HG02571 (cell line): ENCODE measurements at regions not wholly inside any gene's neighbourhood (a gene's known extent, or its start where the extent isn't known, plus 50 kb on each side); places are given as distances from the start of the nearest gene placed in this dataset.
"Not testable (repeated sequence)": the region's sequence is repeated elsewhere in the genome, so short reads cannot be mapped to it uniquely, and the experiment has no call there.

Source experiments
- ATAC-seq: cut with Tn5 transposase; IDR thresholded peaks from one replicate; pipeline ENCODE4 v1.9.1; 2021; ENCODE audit warnings: mild to moderate bottlenecking, moderate library complexity; ENCODE audit not compliant: unreplicated experiment

DNA sequence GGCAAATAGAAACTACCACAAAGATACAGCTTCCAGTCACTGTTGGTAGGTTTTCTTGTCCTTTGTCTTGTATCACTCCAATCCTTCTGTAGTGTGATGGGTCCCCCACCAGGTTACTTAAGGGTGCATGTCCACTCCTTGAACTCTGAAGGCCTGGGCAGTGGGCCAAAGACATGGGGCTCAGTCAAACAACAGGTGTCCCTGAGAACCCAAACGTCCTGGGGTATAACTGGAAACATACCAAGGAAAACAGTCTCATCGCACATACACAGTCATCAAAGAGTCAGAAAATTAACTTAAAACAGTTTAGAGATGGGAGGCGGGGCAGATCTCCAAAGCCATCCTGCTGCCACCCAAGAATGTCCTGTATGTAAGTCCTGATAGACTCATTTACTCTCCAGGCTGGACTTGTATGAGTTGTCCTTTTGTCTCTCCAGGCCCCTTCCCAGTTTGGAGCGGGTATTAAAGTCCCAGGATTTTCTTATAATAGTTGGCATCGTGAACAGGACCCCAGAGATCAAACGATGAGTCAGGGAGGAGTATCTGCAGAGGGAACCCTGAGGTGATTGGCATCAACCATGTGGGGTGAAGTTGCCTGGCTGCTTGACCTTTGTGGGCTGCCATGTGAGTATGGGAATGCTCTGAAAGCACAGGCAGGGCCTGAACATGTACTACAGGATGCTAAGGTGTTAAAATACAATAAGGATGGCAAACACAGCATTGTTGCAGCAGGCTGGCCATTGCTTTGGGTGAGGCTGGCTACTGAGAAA lies 613.2 kb upstream of the KLF12 start:
- ATAC-seq = no peak

DNA sequence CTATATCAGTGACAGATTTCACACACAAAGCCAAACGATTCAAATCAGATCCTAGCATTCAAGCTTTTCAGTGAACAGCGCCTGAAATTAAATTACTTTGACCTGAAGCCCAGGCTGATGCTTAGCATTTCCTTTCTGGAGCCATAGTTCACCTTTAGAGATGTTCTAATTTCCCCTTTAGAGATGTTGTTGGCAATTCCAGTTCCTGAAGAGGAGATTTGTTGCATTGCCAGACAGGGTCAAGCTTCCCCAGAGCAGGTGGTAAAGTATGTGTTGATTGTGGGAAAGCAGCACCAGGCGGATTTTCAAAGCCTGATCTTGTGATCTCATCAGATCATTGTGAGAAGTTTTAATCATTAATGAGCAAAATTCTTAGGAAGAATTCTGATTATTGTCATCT lies 609.8 kb upstream of the KLF12 start:
- no peak for ATAC-seq

DNA sequence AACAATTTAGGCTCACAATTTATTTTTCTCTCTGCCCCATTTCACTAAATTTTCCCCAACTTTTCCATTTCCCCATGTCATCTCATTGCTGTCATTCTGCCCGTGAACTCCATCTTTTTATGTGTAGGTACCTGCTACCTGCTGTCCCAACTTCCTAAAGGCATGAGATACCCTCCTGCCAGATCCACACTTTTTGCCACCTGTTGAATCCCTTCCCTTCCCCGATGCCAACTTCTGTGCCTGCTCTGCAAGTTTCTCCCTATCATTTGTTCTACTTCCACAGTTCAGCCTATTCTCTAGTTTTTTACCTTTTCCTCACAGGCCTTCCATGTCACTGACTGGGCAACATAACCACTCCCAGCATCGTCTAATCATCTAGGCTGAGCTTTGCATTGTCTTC lies 607.5 kb upstream of the KLF12 start:
- no peak for ATAC-seq

DNA sequence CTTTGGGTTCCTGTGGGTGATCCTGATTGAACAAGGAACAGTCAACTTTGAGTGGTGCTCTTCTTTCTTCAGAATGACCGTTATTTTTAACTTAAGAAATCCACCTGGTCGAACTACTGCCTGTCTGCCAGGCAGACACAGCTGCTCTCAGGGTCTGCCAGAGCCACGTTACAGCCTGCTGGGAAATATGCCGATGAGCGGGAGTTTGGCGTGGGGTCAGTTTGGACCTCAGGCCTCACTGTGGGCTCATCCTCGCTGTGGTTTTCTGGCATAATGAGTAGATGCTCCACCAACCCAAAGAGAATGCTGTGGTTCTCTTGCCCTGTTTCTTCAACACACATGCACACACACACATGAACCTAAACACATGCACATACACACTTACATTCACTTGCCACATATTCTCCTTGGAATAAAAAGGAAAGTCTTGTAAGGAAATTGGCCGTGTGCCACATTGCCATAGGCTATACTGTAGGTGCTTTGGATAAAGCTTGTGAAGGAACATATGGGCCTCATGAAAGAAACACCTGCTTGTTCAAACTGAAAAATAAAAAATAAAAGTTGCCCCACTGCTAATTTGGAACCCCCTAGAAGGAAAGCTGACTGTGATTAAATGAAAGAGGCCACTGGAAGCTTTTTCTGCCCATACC lies 598.7 kb upstream of the KLF12 start:
- no peak for ATAC-seq

DNA sequence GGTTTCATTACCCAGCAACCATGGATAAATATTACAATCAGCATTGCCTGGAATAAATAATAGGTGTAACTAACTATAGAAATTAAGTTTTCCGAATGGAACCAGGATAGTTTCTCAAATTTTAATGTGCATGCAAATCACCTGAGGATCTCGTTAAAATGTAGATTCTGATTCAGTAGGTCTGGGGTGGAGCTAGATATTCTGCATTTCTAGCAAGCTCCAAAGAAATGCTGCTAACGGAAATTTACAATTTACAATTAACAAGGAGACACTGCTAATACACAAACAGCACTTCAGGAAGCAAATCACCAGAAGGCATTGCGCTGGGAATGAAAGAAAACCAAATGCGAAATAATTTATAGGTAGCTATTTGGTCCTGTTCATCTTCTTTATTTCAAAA lies 597.5 kb upstream of the KLF12 start:
- ATAC-seq = no peak

DNA sequence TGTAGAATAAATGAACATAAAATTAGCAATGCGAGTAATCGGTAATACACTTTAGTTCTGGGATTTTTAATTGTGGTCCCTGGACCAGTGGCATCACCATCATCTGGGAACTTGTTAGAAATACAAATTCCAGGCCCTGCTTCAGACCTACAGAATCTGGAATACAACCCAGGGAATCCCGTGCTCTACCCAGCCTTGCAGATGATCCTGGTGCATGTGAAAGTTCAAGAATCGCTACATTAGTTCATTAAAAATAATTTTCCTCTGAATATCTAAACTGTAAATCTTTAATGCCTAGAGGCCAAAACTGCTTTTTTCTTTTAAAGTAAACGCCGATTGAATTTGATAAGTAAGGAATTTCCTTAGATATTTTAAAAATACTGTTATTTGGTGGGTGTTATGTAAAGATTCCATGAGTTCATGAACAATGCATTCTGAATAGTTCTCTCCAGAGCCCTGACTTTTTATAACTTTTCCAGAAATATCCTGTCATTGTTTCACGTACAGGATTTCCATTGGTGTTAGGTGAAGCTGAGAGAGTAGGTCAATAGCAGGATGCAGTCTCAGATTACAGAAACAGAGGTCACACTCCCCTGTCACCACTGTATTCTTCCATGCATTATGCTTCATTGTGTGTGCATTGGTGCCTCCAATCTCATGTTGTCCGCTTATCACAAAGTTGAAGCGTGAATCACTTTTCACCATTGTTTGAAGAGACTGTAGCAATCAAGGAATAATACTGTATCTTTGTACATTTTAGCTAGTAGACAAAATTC lies 596.5 kb upstream of the KLF12 start:
- ATAC-seq = no peak

DNA sequence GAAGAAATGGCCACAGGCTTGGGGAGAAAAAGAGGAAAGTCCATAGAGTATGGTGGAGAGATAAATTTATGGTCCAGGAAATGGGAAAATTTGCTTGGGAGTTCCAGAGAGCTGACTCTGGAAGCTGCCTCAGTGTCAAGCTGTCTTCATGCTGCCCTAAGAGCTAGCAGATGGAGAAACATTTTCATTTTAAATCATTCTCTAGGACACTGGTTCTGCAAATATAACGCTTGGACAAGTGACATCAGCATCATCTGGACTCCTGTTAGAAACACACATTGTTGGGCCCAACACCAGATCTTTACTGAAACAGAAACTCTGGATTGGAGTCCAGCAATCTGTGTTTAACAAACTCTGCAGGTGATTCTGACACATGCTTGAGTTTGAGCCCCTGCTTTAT lies 592.0 kb upstream of the KLF12 start:
- no peak for ATAC-seq

DNA sequence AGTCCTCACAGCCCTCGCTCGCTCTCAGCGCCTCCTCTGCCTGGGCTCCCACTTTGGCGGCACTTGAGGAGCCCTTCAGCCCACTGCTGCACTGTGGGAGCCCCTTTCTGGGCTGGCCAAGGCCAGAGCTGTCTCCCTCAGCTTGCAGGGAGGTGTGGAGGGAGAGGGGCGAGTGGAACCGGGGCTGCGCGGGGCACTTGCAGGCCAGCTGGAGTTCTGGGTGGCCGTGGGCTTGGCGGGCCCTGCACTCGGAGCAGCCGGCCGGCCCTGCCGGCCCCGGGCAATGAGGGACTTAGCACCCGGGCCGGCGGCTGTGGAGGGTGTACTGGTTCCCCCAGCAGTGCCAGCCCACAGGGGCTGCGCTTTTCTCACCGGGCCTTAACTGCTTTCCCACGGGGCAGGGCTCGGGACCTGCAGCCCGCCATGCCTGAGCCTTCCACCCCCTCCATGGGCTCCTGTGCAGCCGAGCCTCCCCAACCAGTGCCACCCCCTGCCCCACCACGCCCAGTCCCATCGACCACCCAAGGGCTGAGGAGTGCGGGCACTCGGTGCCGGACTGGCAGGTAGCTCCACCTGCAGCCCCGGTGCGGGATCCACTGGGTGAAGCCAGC lies 584.1 kb upstream of the KLF12 start:
- ATAC-seq = not testable (repeated sequence)

DNA sequence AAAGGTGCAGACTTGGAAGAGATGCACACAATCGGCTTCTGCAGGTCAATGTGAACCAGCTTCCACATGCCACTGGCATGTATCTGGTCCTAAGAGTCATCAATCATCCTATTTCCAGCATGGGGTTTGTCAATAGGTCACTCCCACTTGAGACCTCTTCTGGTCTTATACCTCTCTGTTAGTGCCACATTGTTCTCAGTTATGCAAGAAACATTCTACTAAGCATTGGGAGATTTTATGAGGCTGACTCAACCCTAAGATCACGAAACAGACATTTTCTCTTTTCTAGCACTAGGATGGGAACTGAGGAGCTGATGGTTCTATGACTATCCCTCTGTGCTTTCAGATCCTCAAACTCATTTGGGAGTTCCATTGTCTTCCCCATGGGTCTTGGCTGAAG lies 581.5 kb upstream of the KLF12 start:
- ATAC-seq = no peak

DNA sequence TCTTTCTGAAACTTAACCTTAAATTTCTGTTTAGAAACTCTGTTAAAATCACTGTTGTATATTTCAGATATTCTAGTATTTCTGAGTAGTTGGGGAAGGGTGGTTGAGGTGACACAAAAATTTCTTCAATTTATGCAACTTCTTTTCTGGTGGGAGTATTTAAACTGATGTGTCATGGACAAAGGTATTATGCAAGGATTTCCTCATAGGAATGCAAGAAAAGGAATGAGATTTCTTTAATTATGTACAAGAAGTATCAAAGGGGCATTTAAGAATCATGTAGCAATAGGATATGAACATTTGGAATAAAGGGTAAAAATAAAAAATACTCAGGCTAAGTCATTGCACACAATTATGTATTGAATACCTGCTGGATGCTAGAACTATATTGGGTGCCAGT lies 575.8 kb upstream of the KLF12 start:
- no peak for ATAC-seq

DNA sequence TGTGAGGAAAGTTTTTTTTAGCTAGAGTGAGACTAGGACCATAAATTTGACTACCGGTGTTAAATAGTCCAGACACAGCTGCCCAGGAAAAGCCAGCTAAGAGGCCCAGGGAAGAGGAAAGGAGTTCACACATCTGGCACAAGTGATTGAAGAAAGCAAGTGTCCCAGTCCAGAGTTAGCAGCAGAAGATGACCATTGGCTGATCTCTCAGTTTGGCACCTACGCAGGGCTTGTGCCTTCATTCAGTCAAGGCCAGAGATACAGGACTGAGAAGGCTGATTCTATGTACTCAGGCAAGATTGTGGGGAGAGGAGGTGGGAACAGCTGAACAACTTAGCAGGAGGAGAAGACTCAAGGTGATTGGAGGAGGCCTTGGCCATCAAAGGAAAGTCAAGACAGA lies 575.0 kb upstream of the KLF12 start:
- no peak for ATAC-seq

DNA sequence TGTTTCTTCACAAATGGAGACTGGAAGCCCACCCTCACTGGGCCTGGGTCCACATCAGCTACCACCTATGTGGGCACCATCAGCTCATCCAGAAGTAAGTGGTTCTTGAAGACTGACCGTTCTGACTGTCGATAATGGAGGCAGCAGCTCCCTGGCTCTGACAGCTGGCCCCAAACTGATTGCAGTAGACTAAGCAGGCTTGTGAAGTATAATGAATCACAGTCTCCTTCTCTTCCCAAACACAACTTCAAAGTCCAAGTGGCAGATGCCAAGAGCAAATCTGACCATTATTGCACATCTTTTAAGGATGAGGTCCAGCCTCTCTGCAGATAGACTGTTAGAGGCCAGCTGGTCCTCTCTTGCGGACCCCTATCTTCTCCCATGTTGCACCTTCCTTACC lies 574.4 kb upstream of the KLF12 start:
- no peak for ATAC-seq

DNA sequence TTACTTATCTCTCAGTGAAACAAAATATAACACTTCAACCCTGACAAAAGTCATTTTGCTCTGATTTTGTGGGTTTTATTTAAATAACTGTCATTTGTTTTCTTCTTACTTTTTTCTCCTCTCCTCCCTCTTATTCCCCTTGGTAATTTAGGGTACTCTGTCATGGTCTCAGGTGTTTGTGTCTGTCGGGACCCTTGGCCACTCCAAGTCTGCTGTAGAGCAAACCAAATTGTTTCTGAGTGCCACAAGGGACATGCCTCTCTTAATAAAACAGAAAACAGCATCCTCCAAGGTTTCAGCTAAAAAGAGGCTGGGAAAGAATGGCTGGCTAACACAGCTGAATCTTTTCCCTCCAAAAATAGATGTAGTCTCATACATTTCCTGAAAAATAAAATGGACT lies 573.1 kb upstream of the KLF12 start:
- no peak for ATAC-seq

DNA sequence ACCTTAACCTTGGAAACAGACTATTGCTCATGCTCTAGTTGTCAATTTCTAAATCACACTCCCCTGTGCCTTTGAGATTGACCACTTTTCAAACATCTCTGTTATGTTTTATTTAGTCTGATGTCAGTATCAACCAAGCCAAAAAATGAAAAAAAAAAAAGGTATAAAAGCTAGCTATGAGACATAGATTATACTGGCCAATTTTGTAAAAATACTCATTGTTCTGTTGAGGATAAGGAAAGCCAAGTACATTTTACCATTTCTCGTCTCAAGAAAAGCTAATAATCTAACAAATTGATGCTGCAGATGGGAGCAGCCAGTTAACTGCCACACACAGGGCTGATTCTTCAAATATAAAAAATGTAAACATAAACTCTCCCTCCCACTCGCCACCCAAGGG lies 572.6 kb upstream of the KLF12 start:
- ATAC-seq = no peak

DNA sequence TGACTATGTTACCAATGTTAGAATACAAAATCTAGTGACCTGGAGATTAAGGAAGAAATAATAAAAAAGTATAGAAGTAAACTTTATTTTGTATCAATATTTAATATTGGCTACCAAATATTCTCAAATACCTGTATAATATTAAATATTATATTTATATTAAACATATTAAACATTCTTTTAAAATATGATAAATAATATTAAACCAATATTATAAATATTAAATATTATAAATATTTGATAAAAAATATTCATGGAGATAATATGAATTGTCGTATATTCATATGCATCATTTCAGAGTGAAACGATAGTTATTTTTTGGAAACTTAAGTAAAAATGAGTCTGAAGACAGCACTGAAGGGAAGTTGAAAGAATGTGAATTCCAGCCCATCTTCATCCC lies 571.2 kb upstream of the KLF12 start:
- no peak for ATAC-seq

DNA sequence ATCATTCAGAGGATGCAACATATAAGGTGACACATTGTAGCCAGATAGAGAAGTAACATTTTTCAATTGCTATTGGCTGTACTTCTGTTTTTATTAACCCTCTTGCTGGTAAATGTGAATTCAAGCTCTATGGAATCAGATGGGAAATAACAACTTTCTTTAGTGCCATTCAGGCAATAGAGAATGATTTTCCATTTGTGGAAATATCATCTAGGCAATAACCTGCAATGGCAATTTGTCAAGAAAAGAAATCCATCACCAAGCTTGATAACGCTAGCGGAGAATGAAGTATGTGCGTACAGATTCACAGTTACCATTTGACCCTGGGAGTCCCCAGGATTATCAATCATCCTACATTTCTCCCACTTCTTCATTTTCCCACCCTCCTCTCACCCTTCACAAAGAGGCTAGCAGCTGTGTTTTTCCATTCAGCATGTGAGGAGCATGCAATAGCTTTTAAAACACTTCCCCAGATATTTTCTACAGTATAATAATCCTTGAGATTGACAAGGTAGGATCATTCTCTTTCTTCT lies 569.7 kb upstream of the KLF12 start:
- no peak for ATAC-seq

DNA sequence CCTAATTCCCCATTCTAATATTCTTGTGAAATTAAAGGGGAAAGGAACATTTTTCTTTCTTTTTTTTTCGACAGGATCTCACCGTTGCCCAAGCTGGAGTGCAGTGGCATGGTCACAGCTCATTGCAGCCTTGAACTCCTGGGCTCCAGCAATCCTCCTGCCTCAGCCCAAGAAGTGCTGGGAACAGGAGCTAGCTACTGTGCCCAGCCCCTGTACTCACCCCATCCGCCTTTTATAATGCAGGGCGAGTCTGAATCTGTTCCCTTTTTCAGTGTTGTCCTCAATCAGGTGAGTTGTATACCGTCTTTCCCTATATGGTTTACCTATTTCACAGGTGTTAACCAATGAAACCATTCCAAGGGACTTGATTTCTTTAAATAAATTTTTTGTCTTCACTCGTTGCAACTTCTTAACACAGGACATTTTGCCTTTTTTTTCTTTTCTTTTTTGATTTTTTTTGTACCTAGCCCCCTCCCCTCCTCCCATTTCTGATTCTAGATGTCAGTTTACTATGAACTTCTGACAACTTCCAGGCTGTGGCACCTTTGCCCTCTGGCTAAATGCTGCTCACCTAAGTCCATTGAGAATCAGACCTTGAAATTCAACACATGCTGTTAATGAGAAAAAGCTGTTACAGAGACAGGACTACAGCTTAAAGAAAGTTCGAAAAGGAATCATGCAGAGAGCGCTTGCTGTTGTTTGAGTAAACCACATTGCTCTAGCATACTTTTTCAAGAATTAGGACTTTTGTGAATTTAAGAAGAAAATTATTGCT lies 562.1 kb upstream of the KLF12 start:
- ATAC-seq = no peak

DNA sequence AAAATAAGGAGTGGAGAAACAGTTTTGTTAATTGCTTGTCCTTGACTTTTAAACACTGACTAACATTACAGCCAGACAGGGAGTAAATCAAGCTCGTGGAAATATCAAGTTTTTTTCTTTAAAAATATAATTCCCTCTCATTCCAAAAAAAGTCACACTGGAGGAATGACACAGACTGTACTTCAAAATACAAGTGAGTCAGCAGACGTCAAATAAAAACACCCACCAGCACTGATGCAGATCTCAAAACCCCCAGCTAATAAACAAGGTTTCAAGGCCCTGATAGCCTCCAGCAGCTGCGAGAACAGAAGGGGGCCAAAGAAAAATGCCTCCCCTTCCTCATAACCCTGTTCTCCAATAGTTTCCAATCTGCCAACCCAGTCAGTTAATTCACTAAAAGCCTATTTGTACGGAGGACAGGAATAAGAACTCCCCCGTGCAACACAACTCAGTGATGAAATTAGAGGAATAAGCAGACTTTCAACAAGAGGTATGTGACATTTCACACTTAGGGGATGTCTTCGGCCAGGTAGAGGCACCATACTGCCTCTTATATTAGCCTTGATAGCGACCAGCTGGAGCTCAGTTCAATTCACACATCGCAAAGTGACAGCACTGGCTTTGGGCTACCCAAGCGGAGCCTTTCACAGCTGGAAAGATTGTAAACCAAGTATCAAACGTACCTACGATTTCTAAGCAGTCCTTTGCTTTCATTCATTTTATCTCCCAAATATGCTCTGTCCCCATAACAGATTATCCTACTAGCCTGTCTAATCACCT lies 561.0 kb upstream of the KLF12 start:
- ATAC-seq = no peak

DNA sequence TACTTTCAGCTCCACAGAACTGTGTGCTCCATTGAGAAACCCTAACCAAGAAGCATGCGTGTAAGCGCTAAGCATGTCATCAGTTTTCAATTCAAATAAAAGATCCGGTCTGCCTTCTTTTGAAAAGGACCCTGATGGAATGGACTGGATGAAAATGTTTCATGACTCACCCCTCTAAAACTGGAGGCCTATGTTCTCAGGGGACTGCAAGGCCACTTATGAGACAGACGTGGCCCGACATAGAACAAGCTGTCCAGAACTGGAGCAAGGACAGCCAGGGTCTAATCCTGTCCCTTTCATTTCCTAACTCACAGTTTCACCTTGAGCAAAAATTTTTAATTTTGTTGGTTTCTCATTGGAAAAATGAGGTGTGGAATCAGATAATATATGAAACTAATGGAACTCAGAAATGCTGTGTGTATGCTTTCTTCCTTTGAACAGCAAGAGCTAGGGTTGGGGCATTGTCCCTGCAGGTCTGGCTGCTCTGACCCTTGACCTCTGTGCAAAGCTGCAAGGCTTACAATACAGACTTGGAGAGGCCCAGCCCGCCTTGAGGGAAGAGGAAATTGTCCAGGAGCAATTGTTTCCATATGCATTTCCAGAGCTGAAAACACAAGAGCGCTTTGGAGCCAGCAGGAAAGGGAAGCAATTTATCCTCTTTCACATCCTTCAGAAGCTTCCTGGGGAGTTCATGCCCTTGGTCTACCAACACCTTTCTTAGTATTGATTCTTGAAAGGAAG lies 553.4 kb upstream of the KLF12 start:
- ATAC-seq = no peak
